K562 (cell line): ENCODE measurements at regions not wholly inside any gene's neighbourhood (a gene's known extent, or its start where the extent isn't known, plus 50 kb on each side); places are given as distances from the start of the nearest gene placed in this dataset.
A peak's percentile ranks its signal among the peaks of the same experiment; 100 is the strongest.

Experiments used
- ATAC-seq: fragments of 200-7000 bp; cut with Tn5 transposase; 3 replicates; pipeline ENCODE4 v1.9.1; 2020; ENCODE audit warnings: moderate library complexity
- BruUV-seq: library from RNA; stranded (reverse); fragments of 400-500 nt; replicated peaks from 2 replicates; lab custom pipeline; 2021; lab: Mats Ljungman, UMichigan
- CTCF ChIA-PET: fragments of 300-600 bp; formaldehyde crosslinking; extraction: SDS; loops from one replicate; lab custom pipeline; 2021; ENCODE audit warnings: low intra/inter-chr PET ratio; lab: Yijun Ruan, JAX
- POLR2A ChIA-PET: fragments of 300-600, 350-650 bp; sonication (Branson Sonifier 250); formaldehyde crosslinking; extraction: SDS; loops from one replicate; lab custom pipeline; 2021; ENCODE audit warnings: antibody characterized with exemption, inconsistent platforms; lab: Yijun Ruan, JAX
- DNase-seq, 4 experiments: peaks; one replicate each; pipeline versions ENCODE4 v3.0.0 to v3.0.0-alpha.2; 2011 to 2018; ENCODE audit warnings: low spot score in 3 of 4, mixed read lengths in 3 of 4; ENCODE audit errors: extremely low read depth in 1 of 4
- FAIRE-seq: peaks from 2 replicates; lab custom pipeline; 2011; peaks lifted over from hg19 to GRCh38; lab: Jason Lieb, UNC
- H2AFZ ChIP-seq: 2 replicates; pipeline ENCODE4 v1.6.0; 2011; ENCODE audit warnings: low read depth, low read length, control low read depth, inconsistent platforms
- H3K27ac ChIP-seq: fragments of 200-600 bp; 3 replicates; pipeline ENCODE4 v1.8.0; 2011; ENCODE audit warnings: low read depth, mild to moderate bottlenecking, control low read depth, inconsistent platforms, low read length, moderate library complexity, mixed read lengths; ENCODE audit errors: extremely low read depth
- H3K27me3 ChIP-seq, 2 experiments: fragments of 300-600 bp in 1 of 2; 2 replicates in 1 of 2; 3 replicates in 1 of 2; pipeline versions ENCODE4 v1.6.0 to v1.8.0; 2011; ENCODE audit warnings: inconsistent platforms in 2 of 2, low read length in 2 of 2, mild to moderate bottlenecking in 1 of 2, mixed read lengths in 1 of 2, moderate library complexity in 1 of 2; ENCODE audit not compliant: control insufficient read depth in 2 of 2, insufficient read depth in 2 of 2
- H3K36me3 ChIP-seq: fragments of 300-600 bp; 3 replicates; pipeline ENCODE4 v1.8.0; 2011; ENCODE audit warnings: mild to moderate bottlenecking, low read length, inconsistent platforms; ENCODE audit not compliant: control insufficient read depth, insufficient read depth
- H3K4me1 ChIP-seq, 2 experiments: fragments of 200-600 bp in 1 of 2; replicated peaks in 1 of 2; 2 replicates in 1 of 2; 3 replicates in 1 of 2; pipeline versions ENCODE4 v1.5.1 to v1.8.0; 2011; ENCODE audit warnings: inconsistent platforms in 2 of 2, low read length in 2 of 2, mild to moderate bottlenecking in 1 of 2, mixed read lengths in 1 of 2, moderate library complexity in 1 of 2; ENCODE audit not compliant: control insufficient read depth in 2 of 2, insufficient read depth in 2 of 2
- H3K4me2 ChIP-seq: 2 replicates; pipeline ENCODE4 v1.6.1; 2011; ENCODE audit warnings: low read length, control low read depth, inconsistent platforms, mixed read lengths; ENCODE audit not compliant: insufficient read depth
- H3K4me3 ChIP-seq: fragments of 200-600 bp; sonication (generic), shearing (Covaris generic); 2 replicates; pipeline ENCODE4 v1.5.1; 2016; ENCODE audit warnings: control low read depth, inconsistent platforms
- H3K79me2 ChIP-seq: fragments of 200-600 bp; 3 replicates; pipeline ENCODE4 v1.8.0; 2011; ENCODE audit warnings: low read length, inconsistent platforms; ENCODE audit not compliant: control insufficient read depth, insufficient read depth
- H3K9ac ChIP-seq, 2 experiments: 2 replicates each; pipeline versions ENCODE4 v1.6.0 to v1.6.1; 2011; ENCODE audit warnings: low read depth in 2 of 2, low read length in 2 of 2, control low read depth in 1 of 2, inconsistent platforms in 1 of 2, mild to moderate bottlenecking in 1 of 2, mixed read lengths in 1 of 2; ENCODE audit not compliant: insufficient read depth in 1 of 2
- H3K9me1 ChIP-seq: one replicate; pipeline ENCODE4 v1.6.0; 2011; ENCODE audit warnings: inconsistent platforms, mild to moderate bottlenecking, low read length, moderate library complexity; ENCODE audit not compliant: control insufficient read depth, insufficient read depth
- H3K9me3 ChIP-seq: replicated peaks from 2 replicates; pipeline ENCODE4 v1.5.1; 2011; ENCODE audit warnings: low read depth, low read length, inconsistent platforms; ENCODE audit not compliant: control insufficient read depth, insufficient read depth
- H4K20me1 ChIP-seq: replicated peaks from 2 replicates; pipeline ENCODE4 v1.6.1; 2011; ENCODE audit warnings: low read length, inconsistent platforms, mixed read lengths; ENCODE audit not compliant: control insufficient read depth, insufficient read depth
- ARID2 ChIP-seq: fragments of 450-650 bp; IDR thresholded peaks from 2 replicates; pipeline ENCODE4 v1.6.1; 2017; ENCODE audit warnings: antibody characterized with exemption, mild to moderate bottlenecking
- CBFA2T3 ChIP-seq: fragments of 450-650 bp; IDR thresholded peaks from 2 replicates; pipeline ENCODE4 v1.6.1; 2017
- CC2D1A ChIP-seq: fragments of 450-650 bp; IDR thresholded peaks from 2 replicates; pipeline ENCODE4 v1.6.1; 2017; ENCODE audit warnings: mild to moderate bottlenecking
- CREB5 ChIP-seq: fragments of 250-450 bp; sonication (Bioruptor Pico); IDR thresholded peaks from 2 replicates; pipeline ENCODE4 v1.5.0; 2020; ENCODE audit warnings: mild to moderate bottlenecking
- ETV1 ChIP-seq: fragments of 450-650 bp; conservative IDR thresholded peaks from 2 replicates; pipeline ENCODE4 v1.6.1; 2016; ENCODE audit warnings: missing genetic modification characterization, control low read depth, low read depth, missing compliant biosample characterization
- HINFP ChIP-seq: fragments of 450-650 bp; conservative IDR thresholded peaks from 2 replicates; pipeline ENCODE4 v1.6.1; 2016; ENCODE audit warnings: missing genetic modification characterization, low read depth, mild to moderate bottlenecking, control low read depth, missing compliant biosample characterization
- KLF16 ChIP-seq: IDR thresholded peaks from 2 replicates; pipeline ENCODE4 v1.6.1; 2016; ENCODE audit warnings: antibody characterized with exemption
- LEF1 ChIP-seq: fragments of 450-650 bp; IDR thresholded peaks from 2 replicates; pipeline ENCODE4 v1.6.1; 2016; ENCODE audit warnings: mild to moderate bottlenecking
- MAFG ChIP-seq: fragments of 450-650 bp; conservative IDR thresholded peaks from 2 replicates; pipeline ENCODE4 v1.6.1; 2016; ENCODE audit warnings: missing genetic modification characterization, missing compliant biosample characterization
- MBD2 ChIP-seq: sonication (generic); IDR thresholded peaks from 2 replicates; pipeline ENCODE4 v1.6.1; 2016; ENCODE audit warnings: low read depth, borderline replicate concordance
- RB1 ChIP-seq: fragments of 450-650 bp; IDR thresholded peaks from 2 replicates; pipeline ENCODE4 v1.6.1; 2017; ENCODE audit warnings: low read depth, mild to moderate bottlenecking
- RFX1 ChIP-seq: fragments of 450-650 bp; IDR thresholded peaks from 2 replicates; pipeline ENCODE4 v1.6.1; 2016; ENCODE audit warnings: mild to moderate bottlenecking, moderate library complexity
- SMC3 ChIP-seq: conservative IDR thresholded peaks from 2 replicates; pipeline ENCODE4 v1.6.1; 2011; ENCODE audit warnings: low read depth, low read length, improper control_type of control experiment; ENCODE audit not compliant: insufficient read depth
- STAG1 ChIP-seq: sonication (generic); formaldehyde crosslinking; IDR thresholded peaks from 2 replicates; pipeline ENCODE4 v1.5.0; 2020; ENCODE audit warnings: missing genetic modification reagents, borderline replicate concordance
- SUPT5H ChIP-seq: fragments of 450-650 bp; IDR thresholded peaks from 2 replicates; pipeline ENCODE4 v1.6.1; 2016
- TAF1 ChIP-seq: IDR thresholded peaks from 2 replicates; pipeline ENCODE4 v1.6.1; 2011; ENCODE audit warnings: mild to moderate bottlenecking, low read length, moderate library complexity; ENCODE audit not compliant: insufficient read depth, control insufficient read depth, severe bottlenecking; ENCODE audit errors: extremely low read depth
- TEAD2 ChIP-seq: fragments of 450-650 bp; IDR thresholded peaks from 2 replicates; pipeline ENCODE4 v1.6.1; 2016; ENCODE audit warnings: missing genetic modification characterization, control low read depth, missing compliant biosample characterization
- ZBTB17 ChIP-seq: fragments of 450-650 bp; formaldehyde crosslinking; IDR thresholded peaks from 2 replicates; pipeline ENCODE4 v1.4.0; 2020; ENCODE audit warnings: mild to moderate bottlenecking
- ZFP30 ChIP-seq: fragments of 250-450 bp; sonication (Bioruptor Pico); IDR thresholded peaks from 2 replicates; pipeline ENCODE4 v1.8.0; 2022; ENCODE audit warnings: moderate library complexity, mild to moderate bottlenecking, inconsistent platforms, borderline replicate concordance
- ZNF354B ChIP-seq: fragments of 250-450 bp; sonication (Bioruptor Pico); IDR thresholded peaks from 2 replicates; pipeline ENCODE4 v1.4.0; 2020
- WGBS: fragments of 100-300 bp; shearing (Covaris generic); methylation state at CpG from one replicate; pipeline ENCODE4 v1.1.6; 2016; ENCODE audit warnings: low coverage, mixed read lengths; ENCODE audit not compliant: insufficient coverage; ENCODE audit errors: missing lambda C conversion rate; 5-methylcytosine and 5-hydroxymethylcytosine counted together
- in situ Hi-C: fragments of 300-500 bp; cut with MboI; formaldehyde crosslinking; loops from 4 replicates; pipeline ENCODE4 v1.15.0; 2018; ENCODE audit warnings: inconsistent platforms, mixed read lengths
- intact Hi-C: fragments of 100-400 bp; cut with micrococcal nuclease; formaldehyde crosslinking; loops from 2 replicates; pipeline ENCODE4 v1.14.2; 2022
- TF ChIP-seq, protein P1 (sequence below): fragments of 450-650 bp; formaldehyde crosslinking; IDR thresholded peaks from 2 replicates; pipeline ENCODE4 v1.4.0; 2020; ENCODE audit warnings: mild to moderate bottlenecking, moderate library complexity

DNA sequence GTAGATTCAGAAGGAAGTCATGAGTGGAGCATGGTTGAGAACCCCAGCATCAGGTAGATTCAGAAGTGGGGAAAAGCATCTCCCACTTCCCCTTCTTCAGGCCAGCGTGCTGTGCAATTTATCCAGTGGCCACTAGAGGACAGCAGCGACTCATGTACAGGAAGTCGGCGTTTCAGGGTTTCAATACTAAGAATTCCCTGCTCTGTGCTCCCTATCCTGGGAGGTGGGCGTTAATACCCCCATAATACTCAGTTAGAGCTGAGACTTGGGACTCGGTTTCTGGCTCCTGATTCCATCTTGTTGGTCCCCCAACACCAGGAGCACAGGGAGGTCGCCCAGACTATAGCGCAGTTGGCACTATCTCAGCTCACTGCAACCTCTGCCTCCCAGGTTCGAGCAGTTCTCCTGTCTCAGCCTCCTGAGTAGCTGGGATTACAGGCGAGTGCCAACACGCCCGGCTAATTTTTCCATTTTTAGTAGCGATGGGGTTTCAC lies 75.3 kb upstream of the AMZ2 start:
- Histone ChIP-seq H2AFZ (peak overlapping the region; percentile 73), H3K9me3 (no peaks in the 10 kb centered on the region), H3K79me2 (no peaks in the 10 kb centered on the region), H3K4me3 (no peak overlapping the region), H3K27ac (no peak overlapping the region), H4K20me1 (no peaks in the 10 kb centered on the region), H3K4me2 (peak overlapping the region; percentile 32), H3K4me1 (peaks cover 0 to 6% of the 10 kb centered on the region in 2 experiments; a peak in 3 of 5 replicates), H3K9ac (no peak overlapping the region), H3K36me3 (no peaks in the 10 kb centered on the region), H3K27me3 (no peaks in the 10 kb centered on the region; a peak in 2 of 5 replicates), H3K9me1 (no peaks in the 10 kb centered on the region)
- intact Hi-C loops (loop anchor here (1.0 to 10.0 kb wide), 4 partner anchors 28 to 586 kb away; partner anchors contain the start of gene AMZ2), in situ Hi-C loops (loop anchor here (10.0 to 25.0 kb wide), 2 partner anchors 292 to 590 kb away; no protein-coding TSS in a partner anchor)
- BruUV-seq = no TSS peak
- WGBS = 14% methylated on average over 13 of the region's 13 CpGs
- ChIA-PET CTCF (interaction anchor here (0.6 to 1.9 kb wide), 8 partner anchors 28 to 1074 kb away, joined by 3 to 10 read pairs (median 5); no protein-coding TSS in a partner anchor), POLR2A (interaction anchor here (0.6 kb wide), 1 partner anchor 11 kb away, joined by 3 read pairs; no protein-coding TSS in a partner anchor)
- FAIRE-seq (peak; percentile 99), DNase-seq (peak; percentile 26 to 73 (median 33)), ATAC-seq (peak; percentile 89)
- TF ChIP-seq LEF1 = no peak
- TF ChIP-seq MBD2 = no peak
- peak; percentile 40; the same call in 1 of the 2 replicates for TF ChIP-seq RB1
- no peak for TF ChIP-seq TAF1
- TF ChIP-seq RFX1 = no peak
- no peak for TF ChIP-seq SUPT5H
- no peak for TF ChIP-seq CREB5 (CRISPR knock-in tag)
- 0 out of 2 replicates have a peak, but pooled peaks have one; percentile 33 for TF ChIP-seq ETV1
- no peak for TF ChIP-seq ZFP30
- no peak for TF ChIP-seq HINFP (tag)
- TF ChIP-seq KLF16 = peak; percentile 71
- peak; percentile 75 for TF ChIP-seq STAG1 (CRISPR knock-in tag)
- TF ChIP-seq TEAD2 (tag) = no peak
- TF ChIP-seq, protein P1, sequence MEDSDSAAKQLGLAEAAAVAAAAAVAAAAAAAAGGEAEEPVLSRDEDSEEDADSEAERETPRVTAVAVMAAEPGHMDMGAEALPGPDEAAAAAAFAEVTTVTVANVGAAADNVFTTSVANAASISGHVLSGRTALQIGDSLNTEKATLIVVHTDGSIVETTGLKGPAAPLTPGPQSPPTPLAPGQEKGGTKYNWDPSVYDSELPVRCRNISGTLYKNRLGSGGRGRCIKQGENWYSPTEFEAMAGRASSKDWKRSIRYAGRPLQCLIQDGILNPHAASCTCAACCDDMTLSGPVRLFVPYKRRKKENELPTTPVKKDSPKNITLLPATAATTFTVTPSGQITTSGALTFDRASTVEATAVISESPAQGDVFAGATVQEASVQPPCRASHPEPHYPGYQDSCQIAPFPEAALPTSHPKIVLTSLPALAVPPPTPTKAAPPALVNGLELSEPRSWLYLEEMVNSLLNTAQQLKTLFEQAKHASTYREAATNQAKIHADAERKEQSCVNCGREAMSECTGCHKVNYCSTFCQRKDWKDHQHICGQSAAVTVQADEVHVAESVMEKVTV (CRISPR knock-in tag) = peak; percentile 92
- peak; percentile 84 for TF ChIP-seq SMC3
- no peak for TF ChIP-seq ZBTB17 (CRISPR knock-in tag)
- peak; percentile 57; the same call in 1 of the 2 replicates for TF ChIP-seq CC2D1A
- TF ChIP-seq MAFG = no peak
- TF ChIP-seq ARID2 = peak; percentile 52; the same call in 1 of the 2 replicates
- TF ChIP-seq ZNF354B (CRISPR knock-in tag) = no peak
- no peak for TF ChIP-seq CBFA2T3
